ENCODE measurements at regions not wholly inside any gene's neighbourhood (a gene's known extent, or its start where the extent isn't known, plus 50 kb on each side); places are given as distances from the start of the nearest gene placed in this dataset.

DNA sequence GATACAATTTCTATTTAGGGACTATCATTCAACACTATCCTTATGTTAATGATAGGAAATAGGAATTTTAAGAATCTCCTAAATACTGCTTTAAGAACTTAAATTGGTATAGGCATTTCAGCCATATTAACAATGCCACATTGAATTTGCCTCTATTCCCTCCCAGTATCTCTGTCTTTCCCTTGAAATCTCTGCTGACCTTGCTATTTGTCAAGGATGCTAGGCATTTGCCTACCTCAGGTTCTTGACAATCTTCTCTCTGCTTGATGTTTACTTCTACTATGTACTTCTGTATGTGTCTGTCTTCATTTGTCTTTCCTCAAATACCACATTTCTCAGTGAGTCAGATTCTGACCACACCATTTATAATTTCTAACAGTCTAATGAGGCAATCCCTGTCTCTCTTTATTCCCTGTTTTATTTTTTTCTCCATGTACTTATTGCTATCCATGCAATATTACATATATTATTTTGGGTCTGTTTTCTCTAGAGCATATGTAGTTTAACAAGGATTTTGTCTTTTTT is 1461.4 kb upstream of the CDH9 start:
- H3K27ac ChIP-seq = no peak overlapping the region
- no peaks in the 10 kb centered on the region for H3K27me3 ChIP-seq
- no peaks in the 10 kb centered on the region for H3K9me3 ChIP-seq (ENCODE audit: low read depth)
- peak in 1 of 2 donors; percentile 1 for DNase-seq (ENCODE audit: low read depth in 1 of 2, low spot score in 1 of 2)
- TF ChIP-seq, protein P1, sequence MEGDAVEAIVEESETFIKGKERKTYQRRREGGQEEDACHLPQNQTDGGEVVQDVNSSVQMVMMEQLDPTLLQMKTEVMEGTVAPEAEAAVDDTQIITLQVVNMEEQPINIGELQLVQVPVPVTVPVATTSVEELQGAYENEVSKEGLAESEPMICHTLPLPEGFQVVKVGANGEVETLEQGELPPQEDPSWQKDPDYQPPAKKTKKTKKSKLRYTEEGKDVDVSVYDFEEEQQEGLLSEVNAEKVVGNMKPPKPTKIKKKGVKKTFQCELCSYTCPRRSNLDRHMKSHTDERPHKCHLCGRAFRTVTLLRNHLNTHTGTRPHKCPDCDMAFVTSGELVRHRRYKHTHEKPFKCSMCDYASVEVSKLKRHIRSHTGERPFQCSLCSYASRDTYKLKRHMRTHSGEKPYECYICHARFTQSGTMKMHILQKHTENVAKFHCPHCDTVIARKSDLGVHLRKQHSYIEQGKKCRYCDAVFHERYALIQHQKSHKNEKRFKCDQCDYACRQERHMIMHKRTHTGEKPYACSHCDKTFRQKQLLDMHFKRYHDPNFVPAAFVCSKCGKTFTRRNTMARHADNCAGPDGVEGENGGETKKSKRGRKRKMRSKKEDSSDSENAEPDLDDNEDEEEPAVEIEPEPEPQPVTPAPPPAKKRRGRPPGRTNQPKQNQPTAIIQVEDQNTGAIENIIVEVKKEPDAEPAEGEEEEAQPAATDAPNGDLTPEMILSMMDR (IDR thresholded peaks at IDR 0.05; ENCODE audit: low read depth, low read length) = no peak
- no peak overlapping the region for H3K4me3 ChIP-seq
- no peaks in the 10 kb centered on the region for H3K36me3 ChIP-seq
- no peaks in the 10 kb centered on the region for H3K4me1 ChIP-seq (ENCODE audit: low read depth)

DNA sequence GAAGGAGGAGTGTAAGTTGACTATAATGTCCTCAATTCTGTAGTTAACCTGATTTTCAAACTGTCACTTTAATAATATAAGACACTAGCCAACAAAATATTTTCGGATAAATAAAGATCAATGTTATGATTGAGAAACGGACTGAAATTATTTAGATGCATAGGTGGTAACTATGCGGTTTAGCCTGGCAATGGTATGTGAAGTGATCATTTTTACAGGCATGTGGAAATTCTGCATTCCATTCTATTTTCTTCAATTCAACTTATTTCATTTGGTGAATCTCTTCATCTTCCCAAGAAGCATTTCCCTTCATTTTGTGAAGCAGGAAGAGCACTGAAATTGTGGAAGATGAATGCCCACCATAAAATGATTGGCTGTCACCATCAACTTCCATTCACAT is 1457.5 kb upstream of the CDH9 start:
- H3K4me3 ChIP-seq = no peak overlapping the region
- H3K27me3 ChIP-seq = no peaks in the 10 kb centered on the region
- TF ChIP-seq, protein P1 (IDR thresholded peaks at IDR 0.05; ENCODE audit: low read depth, low read length) = no peak
- H3K4me1 ChIP-seq (ENCODE audit: low read depth) = no peaks in the 10 kb centered on the region
- no peak overlapping the region for H3K27ac ChIP-seq
- no peaks in the 10 kb centered on the region for H3K36me3 ChIP-seq
- no peak for DNase-seq (ENCODE audit: low read depth in 1 of 2, low spot score in 1 of 2)
- H3K9me3 ChIP-seq (ENCODE audit: low read depth) = no peaks in the 10 kb centered on the region

GRCh38 chr5:28493456-28493855 is 1455.1 kb upstream of the CDH9 start:
- Histone ChIP-seq H3K4me1 (ENCODE audit: low read depth) (no peaks in the 10 kb centered on the region), H3K27ac (no peak overlapping the region), H3K27me3 (no peaks in the 10 kb centered on the region), H3K9me3 (ENCODE audit: low read depth) (no peaks in the 10 kb centered on the region), H3K36me3 (no peaks in the 10 kb centered on the region), H3K4me3 (no peak overlapping the region)
- TF ChIP-seq, protein P1 (IDR thresholded peaks at IDR 0.05; ENCODE audit: low read depth, low read length) = no peak
- no peak for DNase-seq (ENCODE audit: low read depth in 1 of 2, low spot score in 1 of 2)

- TF ChIP-seq, protein P1 (IDR thresholded peaks at IDR 0.05; ENCODE audit: low read depth, low read length) = no peak
- no peaks in the 10 kb centered on the region for H3K4me1 ChIP-seq (ENCODE audit: low read depth)
Measured at GRCh38 chr5:28488752-28489151, 1450.4 kb upstream of the CDH9 start.

GRCh38 chr5:28483327-28484025 is 1445.1 kb upstream of the CDH9 start:
- no peak overlapping the region for H3K4me3 ChIP-seq
- no peak overlapping the region for H3K27ac ChIP-seq
- no peaks in the 10 kb centered on the region for H3K36me3 ChIP-seq
- no peaks in the 10 kb centered on the region for H3K9me3 ChIP-seq (ENCODE audit: low read depth)
- H3K27me3 ChIP-seq = no peaks in the 10 kb centered on the region
- H3K4me1 ChIP-seq (ENCODE audit: low read depth) = no peaks in the 10 kb centered on the region
- TF ChIP-seq, protein P1 (IDR thresholded peaks at IDR 0.05; ENCODE audit: low read depth, low read length) = no peak
- no peak for DNase-seq (ENCODE audit: low read depth in 1 of 2, low spot score in 1 of 2)

More at GRCh38 chr5:28488752-28489151, 1450.4 kb upstream of the CDH9 start:
- H3K4me3 ChIP-seq = no peak overlapping the region
- DNase-seq (ENCODE audit: low read depth in 1 of 2, low spot score in 1 of 2) = no peak
- H3K9me3 ChIP-seq (ENCODE audit: low read depth) = no peaks in the 10 kb centered on the region
- H3K27me3 ChIP-seq = no peaks in the 10 kb centered on the region
- no peaks in the 10 kb centered on the region for H3K36me3 ChIP-seq
- no peak overlapping the region for H3K27ac ChIP-seq

Data from cardiac muscle cell (in vitro differentiated cells and primary cell).